Lower leg skin (tissue), 4 donors: ENCODE measurements at regions not wholly inside any gene's neighbourhood (a gene's known extent, or its start where the extent isn't known, plus 50 kb on each side); places are given as distances from the start of the nearest gene placed in this dataset.

Experiments
- DNase-seq, 2 donors: peaks; one replicate each; pipeline ENCODE4 v3.0.0-alpha.2; 2019; ENCODE audit warnings: low spot score in 2 of 2
- H3K4me3 ChIP-seq: fragments of 200-600 bp; sonication (generic); 2 replicates; pipeline ENCODE4 v1.5.1; 2017; ENCODE audit warnings: mild to moderate bottlenecking, low read depth; ENCODE audit not compliant: poor library complexity, severe bottlenecking
- POLR2A ChIP-seq, 2 donors: fragments of 450-650 bp; IDR thresholded peaks; one replicate each; pipeline ENCODE4 v1.6.1; 2016 to 2017; ENCODE audit warnings: antibody characterized with exemption in 2 of 2, mild to moderate bottlenecking in 1 of 2, moderate library complexity in 1 of 2
- WGBS, 2 donors: methylation state at CpG; one replicate each; pipeline ENCODE4 v1.1.5; 2018; 5-methylcytosine and 5-hydroxymethylcytosine counted together
- intact Hi-C: fragments of 100-400 bp; cut with DNase I; formaldehyde crosslinking; loops from one replicate; pipeline ENCODE4 v1.15.0; 2023; ENCODE audit warnings: low total_unique reads
- TF ChIP-seq, protein P1 (sequence below), 3 donors: fragments of 450-650 bp; IDR thresholded peaks; one replicate each; pipeline ENCODE4 v1.5.1; 2016; ENCODE audit warnings: antibody characterized with exemption in 3 of 3, mild to moderate bottlenecking in 3 of 3, moderate library complexity in 2 of 3

DNA sequence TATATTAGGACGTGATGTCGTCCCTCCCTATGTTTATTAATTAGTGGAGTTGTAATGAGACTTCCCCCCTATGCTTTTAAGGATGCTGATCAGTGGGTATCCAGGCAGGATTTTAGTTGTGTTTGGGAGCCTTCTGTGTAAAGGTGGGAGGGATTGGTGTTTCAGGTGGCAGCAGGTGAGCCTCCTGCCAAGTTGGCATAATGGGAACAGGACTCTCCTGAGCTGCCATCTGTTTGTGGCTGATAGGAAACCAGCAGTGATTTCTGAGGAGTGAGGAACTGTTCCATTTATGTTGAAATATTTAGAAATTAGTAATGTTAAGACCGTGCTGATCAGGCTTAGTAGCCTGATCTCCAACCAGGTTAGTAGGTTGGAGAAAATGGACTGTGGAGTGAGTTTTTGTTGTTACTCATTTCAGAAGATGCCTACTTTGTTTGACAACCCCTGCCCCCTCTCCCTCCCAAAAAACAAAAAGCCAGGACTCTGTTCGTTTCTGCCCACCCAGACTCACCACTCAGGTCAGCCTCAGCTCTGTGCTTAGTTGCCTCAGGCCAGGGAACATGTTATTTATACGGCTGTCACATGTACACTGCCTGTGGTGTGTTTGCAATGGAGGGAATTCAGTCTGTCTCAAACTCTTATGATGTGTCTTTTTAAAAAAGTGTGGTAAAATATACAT, 55.4 kb upstream of the TULP4 start:
- intact Hi-C loops: no loop called here
- no peak for TF ChIP-seq POLR2A (IDR thresholded peaks at IDR 0.05)
- TF ChIP-seq, protein P1, sequence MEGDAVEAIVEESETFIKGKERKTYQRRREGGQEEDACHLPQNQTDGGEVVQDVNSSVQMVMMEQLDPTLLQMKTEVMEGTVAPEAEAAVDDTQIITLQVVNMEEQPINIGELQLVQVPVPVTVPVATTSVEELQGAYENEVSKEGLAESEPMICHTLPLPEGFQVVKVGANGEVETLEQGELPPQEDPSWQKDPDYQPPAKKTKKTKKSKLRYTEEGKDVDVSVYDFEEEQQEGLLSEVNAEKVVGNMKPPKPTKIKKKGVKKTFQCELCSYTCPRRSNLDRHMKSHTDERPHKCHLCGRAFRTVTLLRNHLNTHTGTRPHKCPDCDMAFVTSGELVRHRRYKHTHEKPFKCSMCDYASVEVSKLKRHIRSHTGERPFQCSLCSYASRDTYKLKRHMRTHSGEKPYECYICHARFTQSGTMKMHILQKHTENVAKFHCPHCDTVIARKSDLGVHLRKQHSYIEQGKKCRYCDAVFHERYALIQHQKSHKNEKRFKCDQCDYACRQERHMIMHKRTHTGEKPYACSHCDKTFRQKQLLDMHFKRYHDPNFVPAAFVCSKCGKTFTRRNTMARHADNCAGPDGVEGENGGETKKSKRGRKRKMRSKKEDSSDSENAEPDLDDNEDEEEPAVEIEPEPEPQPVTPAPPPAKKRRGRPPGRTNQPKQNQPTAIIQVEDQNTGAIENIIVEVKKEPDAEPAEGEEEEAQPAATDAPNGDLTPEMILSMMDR (IDR thresholded peaks at IDR 0.05): no peak
- H3K4me3 ChIP-seq: no peak overlapping the region
- WGBS, 2 donors: 74 to 77% methylated on average over 5 of the region's 5 CpGs
- DNase-seq: peak in 1 of 2 donors; percentile 36

DNA sequence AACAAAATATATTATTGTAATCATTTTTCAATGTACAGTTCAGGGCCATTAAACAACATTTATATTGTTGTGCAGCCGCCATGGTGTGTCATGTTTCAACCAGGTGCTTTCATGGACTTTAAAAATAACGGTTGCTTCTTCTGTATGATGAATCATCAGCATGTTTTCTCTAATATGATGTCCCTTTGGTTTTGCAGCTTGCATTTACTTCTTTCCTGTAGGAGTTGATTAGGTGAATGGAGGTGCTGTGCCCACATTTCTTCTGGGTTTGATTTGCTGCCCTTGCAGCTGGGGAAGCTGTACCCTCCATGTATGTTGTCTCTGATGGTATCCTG, 54.9 kb upstream of the TULP4 start:
- intact Hi-C loops: no loop called here
- no peak overlapping the region for H3K4me3 ChIP-seq
- WGBS, 2 donors: 76 to 85% methylated on average over 2 of the region's 2 CpGs
- no peak for DNase-seq
- no peak for TF ChIP-seq POLR2A (IDR thresholded peaks at IDR 0.05)
- TF ChIP-seq, protein P1 (IDR thresholded peaks at IDR 0.05): no peak

DNA sequence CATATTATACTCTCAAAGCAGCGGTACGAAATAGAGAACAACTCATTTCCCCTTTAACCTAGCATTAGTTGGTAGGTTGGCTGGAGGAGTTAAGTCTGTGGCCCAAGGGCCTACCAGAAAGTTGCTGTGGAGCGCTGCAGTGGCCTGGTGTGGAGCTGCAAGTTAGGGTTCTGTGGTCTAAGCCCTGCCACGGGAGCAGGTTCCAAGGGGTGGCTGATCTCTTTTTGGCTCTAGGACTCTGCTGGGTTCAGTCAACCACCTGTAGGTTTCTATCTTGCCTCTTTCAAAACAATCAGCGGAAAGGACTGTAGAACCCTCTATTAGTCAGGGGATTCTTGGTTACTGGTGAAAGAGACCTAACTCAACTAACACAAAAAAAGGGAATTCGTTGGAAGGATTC, 54.5 kb upstream of the TULP4 start:
- peak in 1 of 2 donors; percentile 61 for DNase-seq
- WGBS, 2 donors: 95 to 97% methylated on average over 6 of the region's 6 CpGs
- no peak overlapping the region for H3K4me3 ChIP-seq
- intact Hi-C loops: no loop called here
- TF ChIP-seq, protein P1 (IDR thresholded peaks at IDR 0.05): no peak
- no peak for TF ChIP-seq POLR2A (IDR thresholded peaks at IDR 0.05)

DNA sequence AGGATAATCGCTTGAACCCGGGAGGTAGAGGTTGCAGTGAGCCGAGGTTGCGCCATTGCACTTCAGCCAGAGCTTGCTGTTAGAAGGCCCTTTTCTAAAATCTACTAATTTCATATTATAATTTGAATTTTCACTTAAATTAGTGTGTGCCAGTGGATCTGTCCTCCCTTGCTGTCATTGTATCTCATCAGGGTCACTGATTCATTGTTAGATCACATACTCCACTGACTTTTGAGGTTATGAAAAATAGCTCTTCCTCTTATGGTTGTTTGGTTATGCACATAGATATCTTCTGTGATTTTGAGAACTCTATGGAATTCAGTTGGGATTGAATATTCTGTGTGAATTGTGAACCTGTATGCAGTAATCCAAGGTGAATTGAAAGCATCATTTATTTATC, 53.1 kb upstream of the TULP4 start:
- TF ChIP-seq POLR2A (IDR thresholded peaks at IDR 0.05): no peak
- TF ChIP-seq, protein P1 (IDR thresholded peaks at IDR 0.05): no peak
- H3K4me3 ChIP-seq: no peak overlapping the region
- DNase-seq: peak in 1 of 2 donors; percentile 43
- WGBS, 2 donors: 94 to 100% methylated on average over 4 of the region's 4 CpGs
- intact Hi-C loops: no loop called here

DNA sequence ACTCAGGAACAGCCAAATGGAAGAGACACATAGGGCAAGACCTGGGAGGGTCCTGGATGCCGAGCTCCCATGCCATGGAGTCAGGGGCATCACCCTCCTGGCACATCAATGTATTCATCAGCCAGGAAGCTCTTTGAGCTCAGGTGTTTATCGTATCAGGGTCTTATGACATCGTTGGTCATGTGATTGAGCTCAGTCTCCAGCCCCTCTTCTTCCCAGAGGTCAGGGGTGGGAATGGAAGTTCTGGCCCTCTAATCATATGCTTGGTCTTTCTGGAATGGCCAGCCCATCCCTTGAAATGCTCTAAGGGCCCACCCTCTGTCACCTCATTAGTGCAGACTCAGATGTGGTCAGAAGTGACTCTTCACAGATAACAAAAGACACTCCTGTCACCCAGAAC, 52.4 kb upstream of the TULP4 start:
- TF ChIP-seq POLR2A (IDR thresholded peaks at IDR 0.05): no peak
- TF ChIP-seq, protein P1 (IDR thresholded peaks at IDR 0.05): no peak

DNA sequence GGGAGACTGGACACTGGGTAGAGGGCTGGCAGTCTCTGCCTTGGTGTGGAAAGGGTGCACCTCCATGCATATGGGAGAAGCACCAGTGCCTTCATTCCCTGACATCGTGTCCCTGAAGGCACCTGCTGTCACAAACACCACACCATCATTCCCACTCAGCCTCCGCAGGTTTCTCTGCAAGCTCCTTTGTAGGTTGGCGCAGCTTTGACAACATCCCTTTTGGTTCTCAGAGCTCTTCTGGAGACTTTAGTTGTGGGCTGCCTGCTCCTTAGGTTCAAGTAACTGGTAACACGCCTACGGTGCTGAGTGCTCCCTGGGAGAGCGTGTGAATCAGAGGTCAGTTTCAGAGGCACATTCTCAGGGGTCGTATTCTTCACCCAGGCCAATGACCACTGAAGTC, 50.2 kb upstream of the TULP4 start:
- DNase-seq: peak in 1 of 2 donors; percentile 54
- WGBS, 2 donors: 92 to 94% methylated on average over 7 of the region's 7 CpGs

More for the DNA sequence above, 52.4 kb upstream of the TULP4 start:
- no peak overlapping the region for H3K4me3 ChIP-seq
- 94 to 95% methylated on average over 3 of the region's 3 CpGs for WGBS, 2 donors
- intact Hi-C loops: no loop called here
- peak in 1 of 2 donors; percentile 14 for DNase-seq

More for the DNA sequence above, 50.2 kb upstream of the TULP4 start:
- H3K4me3 ChIP-seq: no peak overlapping the region
- TF ChIP-seq, protein P1 (IDR thresholded peaks at IDR 0.05): no peak
- TF ChIP-seq POLR2A (IDR thresholded peaks at IDR 0.05): no peak
- intact Hi-C loops: no loop called here
